MG63 (cell line): ENCODE measurements at regions not wholly inside any gene's neighbourhood (a gene's known extent, or its start where the extent isn't known, plus 50 kb on each side); places are given as distances from the start of the nearest gene placed in this dataset.

Experiments used
- DNase-seq: peaks from one replicate; pipeline ENCODE4 v3.0.0-alpha.2; 2020
- H3K27me3 ChIP-seq: fragments of 250-450 bp; sonication (Bioruptor Pico); 2 replicates; pipeline ENCODE4 v1.5.1; 2020; ENCODE audit warnings: mild to moderate bottlenecking, moderate library complexity
- H3K36me3 ChIP-seq: fragments of 250-450 bp; sonication (Bioruptor Pico); 2 replicates; pipeline ENCODE4 v1.5.1; 2020; ENCODE audit warnings: mild to moderate bottlenecking, moderate library complexity
- H3K4me3 ChIP-seq: fragments of 250-450 bp; sonication (Bioruptor Pico); 2 replicates; pipeline ENCODE4 v1.5.1; 2020; ENCODE audit warnings: mild to moderate bottlenecking, moderate library complexity
- H3K9me3 ChIP-seq: fragments of 250-450 bp; sonication (Bioruptor Pico); 2 replicates; pipeline ENCODE4 v1.5.1; 2020; ENCODE audit warnings: mild to moderate bottlenecking, moderate library complexity

DNA sequence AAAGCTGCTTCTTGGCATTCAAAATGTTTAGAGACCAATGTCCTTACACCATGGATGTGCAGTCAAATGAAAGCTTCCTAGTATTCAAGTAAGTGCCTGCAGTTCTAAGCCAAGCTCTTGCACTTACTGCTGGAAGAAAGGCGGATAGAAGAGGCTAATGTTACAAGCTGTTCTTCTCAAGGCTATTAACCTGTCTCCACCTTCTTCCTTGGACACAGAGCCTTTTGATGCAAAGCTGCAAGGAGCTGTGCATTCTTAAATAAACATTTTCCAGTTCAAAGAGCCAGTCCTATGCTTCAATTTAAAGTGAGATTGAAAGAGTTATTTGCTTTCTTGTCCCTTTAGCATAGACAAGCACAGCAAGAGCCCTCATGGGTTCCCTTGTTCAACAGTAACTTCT is 167.9 kb upstream of the RUNX1 start:
- no peak overlapping the region for H3K4me3 ChIP-seq
- no peaks in the 10 kb centered on the region for H3K36me3 ChIP-seq
- H3K9me3 ChIP-seq, result no peaks in the 10 kb centered on the region
- H3K27me3 ChIP-seq, result no peaks in the 10 kb centered on the region
- no peak for DNase-seq

DNA sequence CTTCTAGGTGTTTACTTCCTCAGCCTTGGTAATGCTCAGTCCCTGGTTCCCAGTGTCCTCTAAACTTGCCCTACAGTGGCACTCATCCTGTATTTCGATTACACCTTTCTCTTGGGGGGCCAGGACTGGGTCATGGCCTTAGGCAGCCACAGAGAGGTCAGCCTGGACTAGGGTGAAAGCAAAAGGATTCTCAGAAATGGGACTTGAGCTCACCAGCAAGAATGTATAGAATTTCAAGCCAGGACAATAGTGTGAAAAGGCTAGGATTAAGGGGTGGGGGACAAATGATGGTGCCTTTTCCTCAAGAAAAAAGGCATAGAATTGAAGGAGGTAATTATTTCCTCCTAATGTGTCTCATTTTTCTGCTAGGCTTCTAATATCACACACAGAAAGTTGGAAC is 166.8 kb upstream of the RUNX1 start:
- H3K36me3 ChIP-seq, result no peaks in the 10 kb centered on the region
- no peak overlapping the region for H3K4me3 ChIP-seq

DNA sequence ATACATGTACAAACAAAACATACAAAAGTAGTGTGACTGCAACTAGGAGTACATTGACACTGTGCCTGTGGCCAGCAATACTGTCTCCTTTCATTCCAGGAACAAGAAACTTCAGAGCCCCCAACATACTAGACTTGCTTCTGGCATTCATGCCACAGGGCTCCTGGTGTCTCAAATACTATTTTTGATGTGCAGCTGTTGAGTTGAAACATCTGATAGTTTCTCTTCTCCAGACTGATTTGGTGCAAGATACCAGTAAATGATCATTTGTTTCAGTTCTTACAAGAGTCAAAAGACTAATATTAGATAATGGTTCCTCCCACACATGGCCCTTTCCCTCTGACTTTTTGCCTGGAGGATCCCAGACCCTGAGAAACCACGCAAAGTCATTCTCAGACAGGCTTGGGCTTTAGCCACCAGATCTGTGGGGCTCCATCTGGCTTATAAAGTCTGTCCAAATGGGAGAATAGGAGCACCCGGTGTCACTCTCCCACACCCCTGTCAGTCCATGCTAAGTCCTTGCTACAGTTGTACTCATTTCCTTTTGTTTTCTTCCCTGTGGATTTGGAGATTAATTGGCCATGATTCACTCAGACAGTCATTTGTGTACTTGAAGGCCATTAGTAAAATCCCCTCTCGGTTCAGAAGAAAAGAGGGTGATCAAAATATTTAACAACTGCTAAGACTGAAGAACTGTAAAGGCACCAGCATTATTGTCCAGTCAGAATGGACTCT is 163.5 kb upstream of the RUNX1 start:
- no peak overlapping the region for H3K4me3 ChIP-seq
- peak; percentile 56 for DNase-seq
- H3K36me3 ChIP-seq, result no peaks in the 10 kb centered on the region
- 0 out of 2 replicates have a peak, but pooled peaks cover 2% of the 10 kb centered on the region for H3K9me3 ChIP-seq
- no peaks in the 10 kb centered on the region for H3K27me3 ChIP-seq

More for the DNA sequence above, 166.8 kb upstream of the RUNX1 start:
- Histone ChIP-seq H3K27me3 (no peaks in the 10 kb centered on the region), H3K9me3 (no peaks in the 10 kb centered on the region)
- DNase-seq, result no peak

DNA sequence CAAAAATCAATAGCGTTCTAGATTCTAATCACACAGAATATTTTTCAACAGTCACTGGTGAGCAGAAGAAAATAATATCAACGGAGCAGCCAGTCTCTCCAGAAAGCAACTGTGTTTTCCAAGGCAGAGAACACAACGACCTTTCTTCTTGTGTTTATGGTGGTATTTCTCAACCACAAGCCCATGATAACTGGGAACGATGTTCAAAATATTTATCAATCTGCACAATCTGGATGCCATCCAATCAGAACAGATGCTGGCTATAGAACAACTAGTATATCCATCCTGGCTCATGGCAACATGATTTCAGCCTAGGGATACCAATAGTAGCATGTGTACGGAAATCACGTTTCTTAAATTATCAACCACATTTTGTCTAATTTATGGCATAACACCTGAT is 162.7 kb upstream of the RUNX1 start:
- H3K4me3 ChIP-seq, result no peak overlapping the region
- H3K9me3 ChIP-seq, result 0 out of 2 replicates have a peak, but pooled peaks cover 2% of the 10 kb centered on the region
- no peak for DNase-seq
- H3K36me3 ChIP-seq, result no peaks in the 10 kb centered on the region
- no peaks in the 10 kb centered on the region for H3K27me3 ChIP-seq

DNA sequence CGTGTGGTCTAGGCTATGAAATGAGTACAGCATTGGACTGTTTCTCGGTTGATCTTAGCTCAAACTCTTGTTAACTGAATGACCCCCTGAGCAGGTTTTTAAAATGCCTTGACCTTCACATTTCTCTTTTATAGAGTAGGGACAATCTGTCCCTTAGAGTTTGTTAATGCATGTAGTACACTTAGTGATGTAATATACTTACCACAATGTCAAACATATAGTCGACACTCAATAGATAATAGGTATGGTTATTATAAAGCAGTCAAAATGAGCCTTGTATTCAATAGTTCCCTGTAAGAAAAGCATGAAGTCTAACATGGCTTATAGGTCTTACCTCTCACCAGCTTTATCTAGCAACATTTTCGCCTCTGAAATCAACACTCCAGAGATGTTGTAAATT is 161.0 kb upstream of the RUNX1 start:
- no peaks in the 10 kb centered on the region for H3K36me3 ChIP-seq
- 0 out of 2 replicates have a peak, but pooled peaks cover 2% of the 10 kb centered on the region for H3K9me3 ChIP-seq
- no peak for DNase-seq
- H3K4me3 ChIP-seq, result no peak overlapping the region
- no peaks in the 10 kb centered on the region for H3K27me3 ChIP-seq

DNA sequence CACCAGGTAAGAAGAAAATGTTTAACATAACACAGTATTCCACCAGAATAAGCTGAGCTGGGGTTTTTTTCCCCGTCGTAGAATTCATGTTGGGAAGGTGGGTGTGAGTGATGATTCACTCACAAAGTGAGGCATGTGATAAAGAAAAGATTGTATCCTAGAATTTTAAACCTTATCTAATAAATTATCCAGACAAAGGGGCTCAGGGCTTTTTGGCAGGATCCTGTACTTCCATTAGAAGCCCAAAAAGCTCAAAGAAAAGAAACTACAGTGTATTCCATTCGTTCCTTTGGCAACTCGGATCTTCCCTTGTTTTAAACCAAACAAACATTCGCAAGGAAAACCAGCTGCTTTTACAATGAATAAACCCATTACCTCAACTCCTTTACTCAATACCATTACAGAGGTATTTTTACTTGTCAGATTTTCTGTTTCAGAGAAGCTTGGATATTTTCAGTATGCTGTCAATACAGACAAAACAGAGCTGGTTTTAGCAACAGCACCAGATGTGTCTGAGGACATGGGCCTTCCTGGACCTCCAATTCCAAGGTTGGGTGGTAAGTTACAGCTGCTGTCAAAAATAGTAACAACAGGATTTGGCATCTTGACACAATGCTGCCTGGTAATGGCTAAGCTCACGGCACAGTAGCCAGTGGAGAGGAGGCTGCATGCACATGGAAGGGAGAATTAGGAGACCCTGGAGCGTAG is 159.9 kb upstream of the RUNX1 start:
- peak; percentile 13 for DNase-seq
- no peak overlapping the region for H3K4me3 ChIP-seq
- H3K36me3 ChIP-seq, result no peaks in the 10 kb centered on the region
- no peaks in the 10 kb centered on the region for H3K27me3 ChIP-seq
- H3K9me3 ChIP-seq, result 0 out of 2 replicates have a peak, but pooled peaks cover 2% of the 10 kb centered on the region

DNA sequence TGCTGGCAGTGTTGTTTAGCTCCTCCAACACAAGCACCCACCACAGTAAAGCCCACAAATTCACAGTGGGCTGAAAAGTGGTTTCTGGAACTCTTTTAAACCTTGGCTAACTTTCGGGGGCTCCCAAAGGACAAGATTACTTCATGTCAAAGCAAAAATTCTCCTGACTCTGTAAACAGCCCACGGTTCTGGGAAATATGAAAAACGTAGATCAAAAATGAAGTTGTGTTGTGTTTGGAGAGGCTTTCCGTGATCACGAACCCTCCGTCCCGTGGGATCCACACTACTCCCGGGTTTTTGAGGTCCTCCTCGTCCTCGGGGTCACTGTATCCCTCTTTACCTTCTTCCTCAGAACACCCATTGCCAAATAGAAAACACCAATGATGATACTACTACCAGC is 159.0 kb upstream of the RUNX1 start:
- no peak overlapping the region for H3K4me3 ChIP-seq
- no peak for DNase-seq
- H3K27me3 ChIP-seq, result no peaks in the 10 kb centered on the region
- H3K36me3 ChIP-seq, result no peaks in the 10 kb centered on the region
- H3K9me3 ChIP-seq, result 0 out of 2 replicates have a peak, but pooled peaks cover 2% of the 10 kb centered on the region

DNA sequence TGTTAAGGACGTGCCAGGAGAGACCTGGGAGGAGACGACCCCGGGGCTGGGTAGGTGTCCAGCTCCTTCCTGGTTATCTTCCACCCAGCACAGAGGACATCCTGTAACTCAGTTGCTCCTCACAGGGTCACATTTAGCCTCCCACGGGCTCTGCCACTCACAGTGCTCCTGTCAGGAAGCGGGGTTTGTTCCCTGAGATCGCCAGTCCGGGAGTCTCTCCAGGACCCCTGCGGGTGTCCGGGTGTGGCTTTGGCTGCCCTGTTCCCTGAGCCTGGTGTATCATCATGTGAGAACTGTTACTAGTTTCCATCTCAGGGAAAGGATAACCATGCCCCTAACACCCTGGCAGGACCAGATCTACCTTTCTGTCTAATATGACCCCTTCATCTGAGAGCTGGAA is 158.2 kb upstream of the RUNX1 start:
- peak; percentile 84 for DNase-seq
- no peaks in the 10 kb centered on the region for H3K36me3 ChIP-seq
- no peaks in the 10 kb centered on the region for H3K27me3 ChIP-seq
- H3K4me3 ChIP-seq, result no peak overlapping the region
- H3K9me3 ChIP-seq, result 0 out of 2 replicates have a peak, but pooled peaks cover 6% of the 10 kb centered on the region

DNA sequence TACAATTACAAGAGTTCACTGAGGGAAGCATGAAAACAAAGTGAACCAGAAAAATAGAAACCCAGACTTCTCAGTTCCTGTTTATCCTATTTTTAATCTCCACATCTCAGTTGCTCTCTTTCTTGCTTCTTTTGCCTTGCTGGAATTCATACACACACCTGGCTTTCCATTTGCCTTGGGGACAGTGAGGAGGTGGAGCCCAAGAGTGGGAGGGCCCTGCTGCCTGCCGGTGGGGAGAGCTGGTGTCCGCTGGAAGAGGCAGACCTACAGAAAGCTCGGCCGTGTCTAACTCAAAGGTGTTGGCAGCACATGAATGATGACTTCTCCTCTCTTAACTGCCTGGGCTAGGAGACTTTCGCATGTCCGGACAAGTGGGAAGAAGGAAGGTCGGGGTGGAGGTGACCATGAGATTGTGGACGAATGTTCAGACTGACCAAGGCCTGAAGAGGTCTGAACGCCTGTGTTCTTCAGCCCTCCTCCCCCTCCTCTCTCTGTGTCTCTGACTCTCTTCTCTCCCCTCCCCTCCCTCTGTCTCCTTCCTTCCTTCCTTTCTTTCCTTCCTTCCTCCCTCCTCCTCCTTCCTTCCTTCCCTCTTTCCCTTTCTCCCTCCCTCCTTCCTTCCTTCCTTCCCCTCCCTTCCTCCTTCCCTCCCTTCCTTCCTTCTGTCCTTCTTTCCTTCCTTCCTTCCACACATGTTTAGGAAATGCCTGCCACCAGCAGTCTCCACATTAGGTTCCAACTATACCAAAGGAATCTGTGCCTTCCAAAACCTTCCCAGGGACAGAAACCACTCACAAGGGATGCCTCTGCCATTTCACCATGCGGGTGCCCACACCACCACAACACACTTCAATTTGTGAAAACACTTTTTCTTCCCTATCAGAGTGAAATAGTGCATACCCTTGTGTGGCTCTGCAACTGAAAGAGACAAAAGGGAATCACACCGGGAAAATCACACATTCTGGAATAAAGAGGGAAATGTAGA is 157.3 kb upstream of the RUNX1 start:
- no peaks in the 10 kb centered on the region for H3K27me3 ChIP-seq
- DNase-seq, result no peak
- H3K9me3 ChIP-seq, result 0 out of 2 replicates have a peak, but pooled peaks cover 6% of the 10 kb centered on the region
- H3K36me3 ChIP-seq, result no peaks in the 10 kb centered on the region
- no peak overlapping the region for H3K4me3 ChIP-seq

DNA sequence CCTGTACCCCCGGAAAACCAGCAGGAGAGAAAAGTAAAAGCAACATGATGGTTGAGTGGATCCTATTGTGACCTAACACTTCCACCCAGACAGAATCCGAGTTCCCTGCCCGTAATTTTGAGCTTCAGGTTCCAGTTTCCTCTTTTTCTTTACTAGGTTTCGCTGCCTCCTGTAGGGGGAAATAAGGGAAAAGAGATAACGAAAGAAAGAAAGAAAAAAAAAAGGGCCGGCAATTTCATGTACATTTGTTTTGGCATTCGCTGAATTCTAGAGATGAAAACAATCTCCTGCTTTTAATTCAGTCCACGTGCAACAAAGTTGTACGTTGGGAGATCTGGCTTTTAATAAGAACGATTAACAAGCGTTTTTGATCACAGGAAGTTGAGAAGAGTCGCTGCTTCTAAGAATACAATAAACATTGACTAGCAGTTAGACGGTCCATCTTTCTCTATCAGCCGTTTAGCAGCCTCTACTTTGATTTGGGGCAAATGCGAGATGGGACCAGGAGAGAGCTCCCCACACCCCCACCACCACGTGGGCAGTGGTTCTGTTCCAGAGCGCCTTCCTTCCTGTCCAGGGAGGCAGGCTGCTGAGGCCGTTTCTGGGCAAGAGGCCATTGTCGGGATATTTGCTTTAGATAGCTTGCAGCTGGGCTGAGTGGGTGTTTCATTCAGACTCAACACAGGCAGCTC is 155.9 kb upstream of the RUNX1 start:
- Histone ChIP-seq H3K9me3 (0 out of 2 replicates have a peak, but pooled peaks cover 5% of the 10 kb centered on the region), H3K4me3 (no peak overlapping the region), H3K27me3 (no peaks in the 10 kb centered on the region), H3K36me3 (no peaks in the 10 kb centered on the region)
- DNase-seq, result peak; percentile 30

DNA sequence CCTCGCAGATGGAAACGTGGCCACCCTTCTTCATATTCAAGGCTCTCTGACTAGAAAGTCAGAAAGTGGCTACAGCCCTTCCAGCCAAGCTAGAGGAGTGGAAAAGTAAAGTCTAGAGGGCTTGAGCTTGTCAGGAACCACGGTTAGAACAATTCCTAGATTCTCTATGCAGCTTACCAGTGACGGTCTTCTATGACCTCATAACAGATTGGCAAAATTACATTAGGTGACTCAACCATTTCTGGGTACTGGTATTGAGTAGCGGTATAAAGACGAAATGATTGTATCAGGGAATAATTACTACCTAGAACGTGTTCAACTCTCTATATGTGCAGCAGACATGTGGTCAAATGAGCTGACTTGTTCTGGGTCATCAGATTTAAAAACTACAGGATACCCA is 155.0 kb upstream of the RUNX1 start:
- H3K36me3 ChIP-seq, result no peaks in the 10 kb centered on the region
- no peaks in the 10 kb centered on the region for H3K27me3 ChIP-seq
- 0 out of 2 replicates have a peak, but pooled peaks cover 4% of the 10 kb centered on the region for H3K9me3 ChIP-seq
- H3K4me3 ChIP-seq, result no peak overlapping the region
- no peak for DNase-seq

DNA sequence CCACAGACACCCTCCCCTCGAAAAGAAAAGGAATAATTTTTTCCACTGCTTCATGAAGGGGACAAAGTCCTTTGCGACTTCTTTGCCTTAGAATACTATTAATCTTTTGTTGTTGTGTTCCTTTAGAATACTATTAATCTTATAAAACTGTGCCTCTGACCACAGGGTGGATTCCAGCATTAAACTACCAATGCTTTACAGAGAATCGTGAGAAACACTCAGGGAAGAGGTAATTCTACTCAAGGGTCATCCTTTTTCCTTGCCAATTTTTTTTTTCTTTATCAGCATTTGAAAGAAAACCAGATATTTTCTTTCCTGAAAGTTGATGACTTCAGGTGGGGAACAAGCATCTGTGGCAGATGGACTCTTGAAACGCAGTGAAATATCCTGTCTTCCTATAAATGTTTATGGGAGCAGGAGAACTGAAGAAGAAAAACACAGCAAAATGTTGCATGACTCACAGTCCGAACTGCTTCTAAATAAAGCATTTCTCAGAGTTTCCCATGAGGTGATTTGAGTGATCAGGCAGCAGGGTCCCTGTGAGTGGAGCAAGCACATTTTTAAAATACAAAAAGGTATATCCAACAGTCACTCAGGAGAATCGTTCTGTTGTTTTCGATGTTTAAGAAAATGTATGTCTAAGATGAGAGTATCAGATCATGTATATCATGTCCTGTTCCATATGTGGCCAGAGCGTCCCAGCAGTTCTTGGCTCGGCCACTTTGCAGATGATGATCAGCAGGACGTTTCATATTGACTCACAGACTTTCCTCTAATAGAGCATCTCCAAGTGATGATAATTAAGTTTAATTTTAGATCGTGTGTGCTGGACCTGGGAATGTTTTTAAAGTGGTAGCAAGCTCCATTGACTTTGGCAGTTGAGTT is 154.2 kb upstream of the RUNX1 start:
- H3K9me3 ChIP-seq, result 0 out of 2 replicates have a peak, but pooled peaks cover 4% of the 10 kb centered on the region
- no peak overlapping the region for H3K4me3 ChIP-seq
- no peaks in the 10 kb centered on the region for H3K36me3 ChIP-seq
- no peaks in the 10 kb centered on the region for H3K27me3 ChIP-seq
- DNase-seq, result peak; percentile 27

DNA sequence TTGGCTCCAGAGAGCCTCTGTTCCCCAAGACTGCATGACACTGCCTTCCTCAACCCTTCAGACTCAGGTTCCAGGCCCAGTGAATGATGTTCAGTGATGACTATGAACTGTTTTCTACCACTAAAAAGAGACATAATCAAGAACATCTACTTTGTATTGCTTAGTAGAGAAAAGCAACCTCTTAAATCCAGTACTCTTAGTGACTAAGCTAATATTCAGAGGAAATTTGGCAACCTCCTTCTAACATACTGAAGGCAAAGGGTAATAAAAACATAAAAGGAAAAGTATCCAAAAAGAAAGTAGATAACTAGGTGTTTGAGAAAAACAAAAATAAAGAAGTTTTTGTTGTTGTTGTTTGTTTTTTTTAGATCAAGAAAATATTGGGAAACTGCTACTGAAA is 153.3 kb upstream of the RUNX1 start:
- no peak for DNase-seq
- no peaks in the 10 kb centered on the region for H3K27me3 ChIP-seq
- H3K9me3 ChIP-seq, result 0 out of 2 replicates have a peak, but pooled peaks cover 4% of the 10 kb centered on the region
- no peak overlapping the region for H3K4me3 ChIP-seq
- no peaks in the 10 kb centered on the region for H3K36me3 ChIP-seq

DNA sequence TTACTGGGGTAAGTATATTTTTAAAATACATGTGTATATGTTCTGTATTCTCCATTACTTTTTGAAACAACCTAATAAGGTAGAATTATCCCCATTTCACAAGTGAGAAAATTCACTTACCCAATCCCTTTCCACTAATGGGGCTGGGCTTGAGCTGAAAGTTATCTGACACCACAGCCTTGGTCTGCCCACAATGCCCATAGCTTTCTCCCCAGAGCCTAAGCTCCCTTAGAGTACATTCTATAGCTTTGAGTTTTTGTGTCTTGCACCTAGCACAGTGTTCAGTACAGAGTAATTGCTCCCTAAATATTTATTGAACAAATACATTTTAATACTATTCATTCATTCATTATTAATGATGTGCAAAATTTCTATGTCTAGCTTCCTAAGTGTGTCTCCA is 152.7 kb upstream of the RUNX1 start:
- no peak for DNase-seq
- Histone ChIP-seq H3K4me3 (no peak overlapping the region), H3K27me3 (no peaks in the 10 kb centered on the region), H3K36me3 (no peaks in the 10 kb centered on the region), H3K9me3 (0 out of 2 replicates have a peak, but pooled peaks cover 4% of the 10 kb centered on the region)

DNA sequence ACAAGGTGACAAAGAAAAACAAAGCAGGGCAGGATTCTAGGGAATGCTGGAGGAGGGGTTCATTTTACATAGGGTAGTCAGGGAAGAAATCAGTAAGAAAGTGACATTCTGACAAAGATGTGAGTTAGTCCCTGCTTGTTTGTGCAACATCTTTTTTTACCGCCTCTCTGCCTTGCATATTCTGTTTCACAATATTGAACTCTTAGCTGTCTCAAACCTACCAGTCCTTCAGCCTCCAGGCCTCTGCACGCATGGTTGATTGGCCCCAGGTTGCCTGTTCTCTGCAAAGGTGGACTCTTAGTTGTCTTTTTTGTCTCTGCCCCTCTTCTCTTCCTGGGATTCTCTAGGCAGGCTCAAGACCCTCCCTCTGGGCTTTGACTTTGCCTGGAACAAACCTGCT is 152.2 kb upstream of the RUNX1 start:
- no peaks in the 10 kb centered on the region for H3K27me3 ChIP-seq
- no peak for DNase-seq

More for the DNA sequence above, 152.2 kb upstream of the RUNX1 start:
- 0 out of 2 replicates have a peak, but pooled peaks cover 4% of the 10 kb centered on the region for H3K9me3 ChIP-seq
- H3K4me3 ChIP-seq, result no peak overlapping the region
- no peaks in the 10 kb centered on the region for H3K36me3 ChIP-seq
